ENCODE measurements at regions not wholly inside any gene's neighbourhood (a gene's known extent, or its start where the extent isn't known, plus 50 kb on each side); places are given as distances from the start of the nearest gene placed in this dataset.
A peak's percentile ranks its signal among the peaks of the same experiment; 100 is the strongest.

DNA sequence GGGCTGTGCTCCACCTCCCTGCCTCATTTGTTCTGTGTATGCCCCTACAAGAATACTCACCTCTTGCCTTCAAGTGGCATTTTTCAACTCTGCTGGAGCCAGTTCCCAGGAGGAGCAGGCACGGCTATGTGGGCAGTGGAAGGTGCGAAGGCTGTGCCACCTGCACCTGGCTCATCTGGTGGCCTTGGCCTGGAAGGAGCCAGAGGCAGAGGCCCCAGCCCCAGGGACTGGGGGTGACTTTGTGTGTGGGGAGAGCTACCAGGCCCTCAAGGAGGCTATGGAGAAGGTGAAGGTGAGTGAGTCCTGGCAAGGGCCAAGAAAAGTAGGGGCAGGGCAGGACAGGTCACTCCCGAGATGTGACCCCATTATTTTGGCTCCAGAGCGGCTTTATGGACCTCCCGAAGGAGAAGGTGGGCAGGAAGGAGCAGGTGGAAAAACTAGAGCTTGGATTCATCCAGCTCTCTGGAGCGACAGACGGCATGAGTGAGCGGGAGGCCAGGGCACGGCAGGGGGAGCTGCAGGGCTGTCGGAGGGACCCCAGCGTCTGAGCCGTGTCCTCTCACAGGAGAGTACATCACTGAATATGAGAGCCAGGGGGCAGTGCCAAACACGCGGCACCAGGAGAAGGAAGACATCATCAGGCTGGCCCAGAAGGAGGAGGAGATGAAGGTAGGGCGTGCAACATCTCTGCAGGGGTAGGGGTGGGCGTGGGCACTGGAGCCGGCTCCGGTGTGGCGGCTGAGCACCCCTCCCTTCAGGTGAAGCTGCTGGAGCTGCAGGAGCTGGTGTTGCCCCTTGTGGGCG lies 57.3 kb upstream of the UBE2Q2 start:
- TF ChIP-seq, protein P1, sequence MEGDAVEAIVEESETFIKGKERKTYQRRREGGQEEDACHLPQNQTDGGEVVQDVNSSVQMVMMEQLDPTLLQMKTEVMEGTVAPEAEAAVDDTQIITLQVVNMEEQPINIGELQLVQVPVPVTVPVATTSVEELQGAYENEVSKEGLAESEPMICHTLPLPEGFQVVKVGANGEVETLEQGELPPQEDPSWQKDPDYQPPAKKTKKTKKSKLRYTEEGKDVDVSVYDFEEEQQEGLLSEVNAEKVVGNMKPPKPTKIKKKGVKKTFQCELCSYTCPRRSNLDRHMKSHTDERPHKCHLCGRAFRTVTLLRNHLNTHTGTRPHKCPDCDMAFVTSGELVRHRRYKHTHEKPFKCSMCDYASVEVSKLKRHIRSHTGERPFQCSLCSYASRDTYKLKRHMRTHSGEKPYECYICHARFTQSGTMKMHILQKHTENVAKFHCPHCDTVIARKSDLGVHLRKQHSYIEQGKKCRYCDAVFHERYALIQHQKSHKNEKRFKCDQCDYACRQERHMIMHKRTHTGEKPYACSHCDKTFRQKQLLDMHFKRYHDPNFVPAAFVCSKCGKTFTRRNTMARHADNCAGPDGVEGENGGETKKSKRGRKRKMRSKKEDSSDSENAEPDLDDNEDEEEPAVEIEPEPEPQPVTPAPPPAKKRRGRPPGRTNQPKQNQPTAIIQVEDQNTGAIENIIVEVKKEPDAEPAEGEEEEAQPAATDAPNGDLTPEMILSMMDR (IDR thresholded peaks at IDR 0.05) = peak; percentile 60
- TF ChIP-seq EZH2 (IDR thresholded peaks at IDR 0.05) = no peak
- TF ChIP-seq EZH2phosphoT487 (IDR thresholded peaks at IDR 0.05) = no peak
